ENCODE measurements at regions not wholly inside any gene's neighbourhood (a gene's known extent, or its start where the extent isn't known, plus 50 kb on each side); places are given as distances from the start of the nearest gene placed in this dataset.

GRCh38 chr3:88239870-88240269, 90.1 kb downstream of the C3orf38 start:
- no peak overlapping the region for H3K4ac ChIP-seq (ENCODE audit: low read depth, low read length)
- no peak overlapping the region for H2BK15ac ChIP-seq (ENCODE audit: low read depth, low read length)
- H3K18ac ChIP-seq (ENCODE audit: low read depth, low read length): no peak overlapping the region
- H2AK9ac ChIP-seq (replicated peaks; ENCODE audit: low read depth, low read length, poor library complexity): no peak overlapping the region
- ATAC-seq (ENCODE audit: low read depth): no peak
- H3K79me1 ChIP-seq (ENCODE audit: low read depth in 1 of 2, low read length in 2 of 2): no peaks in the 10 kb centered on the region
- no peak overlapping the region for H4K5ac ChIP-seq (ENCODE audit: low read depth, low read length)
- DNase-seq: no peak
- H2AK5ac ChIP-seq (ENCODE audit: low read depth, low read length): no peak overlapping the region
- no peaks in the 10 kb centered on the region for H3K36me3 ChIP-seq (ENCODE audit: control insufficient read depth, insufficient read depth, low read length)
- ChIA-PET CTCF (no interaction called here), POLR2A (ENCODE audit: unreplicated experiment) (no interaction called here)
- no peak overlapping the region for H3K9ac ChIP-seq (ENCODE audit: low read depth, low read length)
- H3K23ac ChIP-seq (ENCODE audit: low read depth, low read length): no peak overlapping the region
- no peak overlapping the region for H2BK20ac ChIP-seq (ENCODE audit: low read depth, low read length)
- no TSS peak for BruUV-seq (replicated peaks)
- H3K4me3 ChIP-seq (ENCODE audit: insufficient read depth, low read depth, low read length): no peak overlapping the region
- H3K9me1 ChIP-seq (ENCODE audit: insufficient read depth, low read length): no peaks in the 10 kb centered on the region
- no peak overlapping the region for H2AFZ ChIP-seq (replicated peaks; ENCODE audit: low read length, poor library complexity)
- H3K14ac ChIP-seq (replicated peaks; ENCODE audit: low read depth, low read length): no peak overlapping the region
- H3K4me2 ChIP-seq (ENCODE audit: low read depth, low read length): no peak overlapping the region
- no peaks in the 10 kb centered on the region for H3K9me3 ChIP-seq (ENCODE audit: control insufficient read depth, insufficient read depth, low read length)
- H4K20me1 ChIP-seq (ENCODE audit: insufficient read depth, low read length): no peaks in the 10 kb centered on the region
- TF ChIP-seq ELK1 (IDR thresholded peaks at IDR 0.05; ENCODE audit: borderline replicate concordance, low read depth, low read length) (no peak), RFX5 (IDR thresholded peaks at IDR 0.05; ENCODE audit: low read depth, low read length) (no peak), MAZ (IDR thresholded peaks at IDR 0.05; ENCODE audit: borderline replicate concordance, low read depth, low read length) (no peak), FOS (IDR thresholded peaks at IDR 0.05; ENCODE audit: low read depth, low read length) (no peak), CTCF (conservative IDR thresholded peaks at IDR 0.05; ENCODE audit: low read depth, low read length) (no peak), CHD1 (IDR thresholded peaks at IDR 0.05; ENCODE audit: low read depth, low read length) (no peak), POLR2A (IDR thresholded peaks at IDR 0.05; ENCODE audit: low read depth, low read length) (no peak), RCOR1 (IDR thresholded peaks at IDR 0.05; ENCODE audit: insufficient replicate concordance, low read length) (no peak), MAFK (IDR thresholded peaks at IDR 0.05; ENCODE audit: low read depth, low read length) (no peak), RAD21 (IDR thresholded peaks at IDR 0.05; ENCODE audit: low read length) (no peak), CEBPB (IDR thresholded peaks at IDR 0.05; ENCODE audit: low read depth, low read length) (no peak), SMC3 (IDR thresholded peaks at IDR 0.05; ENCODE audit: low read depth, low read length) (no peak), BHLHE40 (IDR thresholded peaks at IDR 0.05; ENCODE audit: low read depth, low read length) (no peak), MXI1 (IDR thresholded peaks at IDR 0.05; ENCODE audit: borderline replicate concordance, low read depth, low read length) (no peak), NFE2L2 (IDR thresholded peaks at IDR 0.05; ENCODE audit: low read depth, low read length) (no peak)
- TF ChIP-seq, protein P1, sequence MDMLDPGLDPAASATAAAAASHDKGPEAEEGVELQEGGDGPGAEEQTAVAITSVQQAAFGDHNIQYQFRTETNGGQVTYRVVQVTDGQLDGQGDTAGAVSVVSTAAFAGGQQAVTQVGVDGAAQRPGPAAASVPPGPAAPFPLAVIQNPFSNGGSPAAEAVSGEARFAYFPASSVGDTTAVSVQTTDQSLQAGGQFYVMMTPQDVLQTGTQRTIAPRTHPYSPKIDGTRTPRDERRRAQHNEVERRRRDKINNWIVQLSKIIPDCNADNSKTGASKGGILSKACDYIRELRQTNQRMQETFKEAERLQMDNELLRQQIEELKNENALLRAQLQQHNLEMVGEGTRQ (IDR thresholded peaks at IDR 0.05; ENCODE audit: low read depth, low read length): no peak
- H3K27ac ChIP-seq (ENCODE audit: insufficient read depth, low read length): no peak overlapping the region
- H2BK120ac ChIP-seq (ENCODE audit: low read depth, low read length): no peak overlapping the region
- H3K4me1 ChIP-seq (ENCODE audit: control insufficient read depth, insufficient read depth, low read length): no peaks in the 10 kb centered on the region
- H4K91ac ChIP-seq (ENCODE audit: insufficient read depth, low read depth, low read length): no peak overlapping the region
- in situ Hi-C loops (cut with MboI; ENCODE audit: low sequenced_read_pairs) (no loop called here), dilution Hi-C loops (cut with HindIII; ENCODE audit: low sequenced_read_pairs, unreplicated experiment) (no loop called here), intact Hi-C loops (cut with micrococcal nuclease) (no loop called here)
- no peak overlapping the region for H3K56ac ChIP-seq (ENCODE audit: extremely low read depth, insufficient read depth, low read length)
- WGBS, 2 experiments (ENCODE audit: extremely low coverage in 2 of 2, insufficient read length in 1 of 2): no CpG with 5 or more reads among the region's 4 CpGs
- no peaks in the 10 kb centered on the region for H3K27me3 ChIP-seq (ENCODE audit: control insufficient read depth, insufficient read depth, low read length)
- no peak overlapping the region for H4K8ac ChIP-seq (ENCODE audit: low read depth in 2 of 2, low read length in 2 of 2)
- H2BK5ac ChIP-seq (ENCODE audit: low read depth, low read length, poor library complexity, severe bottlenecking): no peak overlapping the region

All from IMR-90 (cell line).